SIG-M5 treated with dmso at 0.1 percent for 504 hours (cell line): ENCODE measurements at regions not wholly inside any gene's neighbourhood (a gene's known extent, or its start where the extent isn't known, plus 50 kb on each side); places are given as distances from the start of the nearest gene placed in this dataset.
"Not testable (repeated sequence)": the region's sequence is repeated elsewhere in the genome, so short reads cannot be mapped to it uniquely, and the experiment has no call there.

Source experiments
- DNase-seq: peaks from one replicate; lab custom pipeline; 2025; ENCODE audit not compliant: unreplicated experiment; lab: John Stamatoyannopoulos, UW

GRCh38 chr19:31444931-31445330, 95.7 kb upstream of the TSHZ3 start:
- no peak for DNase-seq

DNA sequence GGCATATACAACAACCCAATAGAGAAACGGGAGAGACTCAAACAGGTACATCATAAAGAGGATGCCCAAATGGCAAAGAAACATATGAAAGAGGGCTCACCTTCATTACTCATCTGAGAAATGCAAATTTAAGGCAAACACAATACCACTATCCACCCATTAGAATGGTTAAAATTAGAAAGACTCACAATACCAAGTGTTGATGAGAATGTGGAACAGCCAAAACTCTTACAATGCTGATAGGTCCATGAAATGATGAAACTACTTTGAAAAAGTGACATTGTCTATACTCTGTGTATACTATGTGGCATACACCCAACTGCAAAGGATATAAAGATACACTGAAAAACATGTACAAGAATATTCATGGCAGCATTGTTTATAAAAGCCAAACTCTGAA, 96.2 kb upstream of the TSHZ3 start:
- DNase-seq: no peak

GRCh38 chr19:31448221-31448657, 99.0 kb upstream of the TSHZ3 start:
- no peak for DNase-seq

DNA sequence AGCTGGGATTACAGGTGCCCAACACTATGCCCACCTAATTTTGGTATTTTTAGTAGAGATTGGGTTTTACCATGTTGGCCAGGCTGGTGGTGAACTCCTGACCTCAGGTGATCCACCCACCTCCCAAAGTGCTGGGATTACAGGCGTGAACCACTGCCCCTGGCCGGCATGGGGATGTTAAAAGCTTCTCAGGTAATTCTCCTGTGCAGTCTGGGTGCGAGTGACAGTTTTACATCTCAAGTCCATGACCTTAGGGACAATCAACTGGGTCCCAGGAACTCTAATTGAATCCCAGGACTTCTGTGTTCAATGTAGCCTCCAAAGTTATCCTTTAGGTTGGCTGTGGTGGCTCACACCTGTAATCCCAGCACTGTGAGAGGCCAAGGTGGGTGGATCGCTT, 100.1 kb upstream of the TSHZ3 start:
- no peak for DNase-seq

DNA sequence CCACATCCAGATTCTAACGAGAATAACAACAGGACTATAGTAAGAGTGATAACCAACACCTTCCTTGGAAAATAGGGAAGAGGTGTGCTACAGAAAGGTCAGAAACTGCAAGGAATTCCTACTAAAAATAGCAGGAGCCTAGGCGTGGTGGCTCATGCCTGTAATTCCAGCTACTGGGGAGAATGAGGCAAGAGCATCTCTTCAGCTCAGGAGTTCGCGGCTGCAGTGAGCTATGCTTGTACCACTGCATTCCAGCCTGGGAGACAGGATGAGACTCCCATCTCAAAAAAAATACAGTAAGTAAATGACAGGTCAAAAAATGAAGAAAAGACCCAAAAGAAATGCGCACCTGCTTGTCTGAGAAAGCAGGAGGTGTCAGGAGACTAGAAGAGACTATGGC, 101.5 kb upstream of the TSHZ3 start:
- no peak for DNase-seq

- DNase-seq: no peak
Observed at GRCh38 chr19:31451686-31452330, 102.6 kb upstream of the TSHZ3 start.

DNA sequence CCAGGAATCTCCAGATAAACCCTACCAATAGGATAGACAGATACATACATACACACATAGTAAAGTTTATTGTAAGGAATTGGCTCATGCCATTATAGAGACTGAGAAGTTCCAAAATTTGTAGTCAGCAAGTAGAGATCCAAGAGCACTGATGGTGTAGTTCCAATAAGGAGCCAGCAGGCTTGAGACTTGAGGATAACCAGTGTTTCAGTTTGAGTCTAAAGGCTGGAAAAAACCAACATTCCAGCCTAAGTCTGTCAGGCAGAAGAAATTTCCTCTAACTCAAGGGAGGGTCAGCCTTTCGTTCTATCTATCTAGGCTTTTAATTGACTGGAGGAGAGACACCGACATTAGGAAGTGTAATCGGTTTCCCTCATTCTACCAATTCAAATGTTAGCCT, 110.2 kb upstream of the TSHZ3 start:
- DNase-seq: no peak

- no peak for DNase-seq
Observed at GRCh38 chr19:31461814-31462539, 112.7 kb upstream of the TSHZ3 start.

- no peak for DNase-seq
Observed at GRCh38 chr19:31470229-31470939, 121.1 kb upstream of the TSHZ3 start.

- no peak for DNase-seq
Observed at GRCh38 chr19:31470952-31471351, 121.7 kb upstream of the TSHZ3 start.

- DNase-seq: no peak
Observed at GRCh38 chr19:31478241-31478640, 129.0 kb upstream of the TSHZ3 start.

DNA sequence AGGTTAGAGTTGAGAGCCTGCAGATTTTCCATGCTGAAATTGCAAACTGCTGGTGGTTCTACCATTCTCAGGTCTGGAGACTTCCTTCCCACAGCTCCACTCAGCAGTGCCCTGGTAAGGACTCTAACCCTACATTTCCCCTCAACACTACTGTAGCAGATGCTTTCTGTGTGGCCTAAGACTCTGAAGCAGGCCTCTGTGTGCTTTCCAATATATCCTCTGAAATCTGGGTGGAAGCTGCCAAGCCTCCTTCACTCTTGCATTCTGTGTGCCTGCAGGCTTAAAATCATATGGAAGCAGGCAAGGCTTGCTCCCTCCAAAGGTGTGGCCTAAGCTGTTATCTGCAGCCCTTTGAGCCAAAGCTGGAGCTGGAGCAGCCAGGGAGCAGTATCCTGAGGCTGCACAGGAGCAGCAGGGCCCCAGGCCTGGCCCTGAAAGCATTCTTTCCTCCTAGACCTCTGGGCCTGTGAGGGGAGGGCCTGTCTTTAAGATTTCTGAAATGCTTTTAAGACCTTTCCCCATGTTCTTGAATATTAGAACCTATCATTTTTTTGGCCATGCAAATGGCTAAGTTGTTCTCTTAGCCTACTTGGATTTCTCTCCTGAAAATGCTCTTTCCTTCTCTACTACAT, 134.1 kb upstream of the TSHZ3 start:
- no peak for DNase-seq

DNA sequence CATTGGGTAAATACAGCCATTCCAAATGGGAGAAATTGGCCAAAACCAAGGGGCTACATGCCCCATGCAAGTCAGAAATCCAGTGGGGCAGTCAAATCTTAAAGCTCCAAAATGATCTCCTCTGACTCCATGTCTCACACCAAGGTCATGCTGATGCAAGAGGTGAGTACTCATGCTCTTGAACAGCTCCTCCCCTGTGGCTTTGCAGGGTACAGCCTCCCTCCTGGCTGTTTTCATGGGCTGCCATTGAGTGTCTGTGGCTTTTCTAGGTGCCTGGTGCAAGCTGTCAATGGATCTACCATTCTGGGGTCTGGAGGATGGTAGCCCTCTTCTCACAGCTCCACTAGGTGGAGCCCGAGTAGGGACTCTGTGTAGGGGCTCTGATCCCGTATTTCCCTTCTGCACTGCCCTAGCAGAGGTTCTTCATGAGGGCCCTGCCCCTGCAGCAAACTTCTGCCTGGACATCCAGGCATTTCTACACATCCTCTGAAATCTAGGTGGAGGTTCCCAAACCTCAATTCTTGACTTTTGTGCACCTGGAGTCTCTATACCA, 135.7 kb upstream of the TSHZ3 start:
- not testable (repeated sequence) for DNase-seq

DNA sequence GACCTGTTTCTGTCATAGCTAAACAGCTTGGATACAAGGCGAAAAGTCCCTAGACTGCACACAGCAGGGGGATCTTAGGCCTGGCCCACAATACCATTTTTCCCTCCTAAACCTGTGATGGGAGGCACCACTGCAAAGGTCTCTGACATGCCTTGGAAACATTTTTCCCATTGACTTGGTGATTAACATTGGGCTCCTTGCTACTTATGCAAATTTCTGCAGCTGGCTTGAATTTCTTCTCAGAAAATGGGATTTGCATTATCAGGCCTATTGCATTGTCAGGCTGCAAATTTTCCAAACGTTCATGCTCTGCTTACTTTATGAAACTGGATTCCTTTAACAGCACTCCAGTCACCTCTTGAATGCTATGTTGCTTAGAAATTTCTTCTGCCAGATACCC, 136.2 kb upstream of the TSHZ3 start:
- DNase-seq: no peak

- DNase-seq: no peak
Observed at GRCh38 chr19:31491242-31491641, 142.0 kb upstream of the TSHZ3 start.

DNA sequence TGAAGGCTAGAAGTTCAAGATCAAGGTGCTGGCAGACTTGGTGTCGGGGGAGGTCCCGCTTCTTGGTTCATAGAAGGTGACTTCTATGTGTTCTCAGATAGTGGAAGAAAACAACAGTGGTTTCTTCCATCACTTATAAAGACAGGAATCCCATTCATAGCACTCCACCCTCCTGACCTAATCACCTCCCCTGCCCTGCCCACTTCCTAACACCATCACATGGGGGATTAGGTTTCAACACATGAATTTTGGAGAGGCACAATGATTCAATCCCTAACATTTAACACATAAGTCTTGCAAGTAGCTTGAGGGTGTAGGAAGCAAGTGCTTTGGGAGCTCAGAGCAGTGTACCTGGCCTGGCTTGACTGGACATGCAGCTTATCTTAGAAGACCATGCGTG, 142.8 kb upstream of the TSHZ3 start:
- DNase-seq: no peak

DNA sequence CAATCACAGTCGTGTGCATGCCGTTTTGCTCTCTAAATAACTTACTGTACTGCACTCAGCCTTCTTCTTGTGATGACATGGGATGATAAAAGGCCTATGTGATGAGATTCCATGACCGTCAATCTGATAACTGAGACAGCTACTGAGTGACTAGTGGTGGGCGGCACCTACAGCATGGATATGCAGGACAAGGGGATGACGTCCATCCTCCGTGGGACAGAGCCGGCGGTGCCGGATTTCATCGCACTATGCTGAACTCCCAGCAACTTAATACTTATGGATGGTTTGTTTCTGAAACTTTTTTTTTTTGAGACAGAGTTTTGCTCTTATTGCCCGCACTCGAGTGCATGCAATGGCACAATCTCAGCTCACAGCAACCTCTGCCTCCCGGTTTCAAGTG, 146.8 kb upstream of the TSHZ3 start:
- DNase-seq: no peak

DNA sequence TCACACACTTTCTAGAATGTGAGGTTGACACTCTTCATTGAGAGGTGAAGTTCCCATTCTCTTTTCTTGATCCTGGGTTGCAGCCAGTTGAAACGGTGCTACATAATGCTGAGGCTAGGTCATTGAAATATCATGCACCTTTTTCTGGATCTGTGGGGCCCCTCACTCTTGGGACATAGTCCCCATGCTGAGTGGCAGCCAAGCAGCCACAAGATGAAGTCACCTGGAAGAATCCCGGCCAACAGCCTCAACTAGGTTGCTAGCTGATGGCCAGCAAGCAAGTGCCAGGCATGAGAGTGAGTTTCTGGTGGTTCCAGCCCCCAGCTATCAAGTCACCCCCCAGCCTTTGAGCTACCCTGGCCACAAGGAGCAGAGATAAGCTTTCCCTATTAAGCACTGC, 148.5 kb upstream of the TSHZ3 start:
- no peak for DNase-seq

DNA sequence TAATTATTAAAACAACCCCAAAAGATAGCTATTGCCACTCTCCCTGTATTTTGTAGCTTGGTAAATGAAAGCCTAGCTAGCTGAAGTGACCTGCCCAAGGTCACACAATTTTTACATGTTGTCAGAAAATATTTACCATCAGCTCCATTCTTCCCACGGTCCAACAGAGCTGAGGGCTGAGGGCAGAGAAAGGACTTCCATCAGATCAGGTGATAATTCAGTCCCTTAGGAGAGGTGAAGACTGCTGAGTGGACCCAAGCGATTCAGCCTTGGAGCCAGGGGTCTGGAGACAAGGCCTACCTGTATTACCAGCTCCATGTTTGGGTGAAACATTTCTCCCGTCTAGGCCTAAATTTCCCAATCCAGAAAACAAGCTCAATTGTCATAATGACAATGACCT, 149.5 kb upstream of the TSHZ3 start:
- no peak for DNase-seq

- DNase-seq: no peak
Observed at GRCh38 chr19:31499281-31500196, 150.3 kb upstream of the TSHZ3 start.
